AG09319 (cell line): ENCODE measurements at regions not wholly inside any gene's neighbourhood (a gene's known extent, or its start where the extent isn't known, plus 50 kb on each side); places are given as distances from the start of the nearest gene placed in this dataset.

ENCODE experiments used
- DNase-seq: peaks from one replicate; pipeline ENCODE4 v3.0.0-alpha.2; 2010; ENCODE audit warnings: low read depth; ENCODE audit errors: extremely low read depth
- CTCF ChIP-seq: IDR thresholded peaks from 2 replicates; pipeline ENCODE4 v1.5.1; 2011; ENCODE audit warnings: low read depth, mild to moderate bottlenecking, inconsistent platforms, low read length, moderate library complexity

- TF ChIP-seq CTCF: no peak
- no peak for DNase-seq
Observed at GRCh38 chr11:69975822-69976221, 102.3 kb upstream of the ANO1 start.

GRCh38 chr11:69976794-69977193 is 101.3 kb upstream of the ANO1 start:
- DNase-seq: no peak

GRCh38 chr11:69977951-69978350 is 100.2 kb upstream of the ANO1 start:
- no peak for DNase-seq
- no peak for TF ChIP-seq CTCF

More at GRCh38 chr11:69976794-69977193, 101.3 kb upstream of the ANO1 start:
- TF ChIP-seq CTCF: no peak

GRCh38 chr11:69978841-69979614 is 99.1 kb upstream of the ANO1 start:
- DNase-seq: no peak
- no peak for TF ChIP-seq CTCF

- no peak for DNase-seq
- no peak for TF ChIP-seq CTCF
Observed at GRCh38 chr11:69979632-69980031, 98.5 kb upstream of the ANO1 start.

GRCh38 chr11:69981119-69981784 is 96.9 kb upstream of the ANO1 start:
- no peak for DNase-seq
- no peak for TF ChIP-seq CTCF
